NCI-H2196 (cell line): ENCODE measurements at regions not wholly inside any gene's neighbourhood (a gene's known extent, or its start where the extent isn't known, plus 50 kb on each side); places are given as distances from the start of the nearest gene placed in this dataset.
A peak's percentile ranks its signal among the peaks of the same experiment; 100 is the strongest.

Experiments
- DNase-seq: peaks from one replicate; lab custom pipeline; 2025; ENCODE audit not compliant: unreplicated experiment; lab: John Stamatoyannopoulos, UW

DNA sequence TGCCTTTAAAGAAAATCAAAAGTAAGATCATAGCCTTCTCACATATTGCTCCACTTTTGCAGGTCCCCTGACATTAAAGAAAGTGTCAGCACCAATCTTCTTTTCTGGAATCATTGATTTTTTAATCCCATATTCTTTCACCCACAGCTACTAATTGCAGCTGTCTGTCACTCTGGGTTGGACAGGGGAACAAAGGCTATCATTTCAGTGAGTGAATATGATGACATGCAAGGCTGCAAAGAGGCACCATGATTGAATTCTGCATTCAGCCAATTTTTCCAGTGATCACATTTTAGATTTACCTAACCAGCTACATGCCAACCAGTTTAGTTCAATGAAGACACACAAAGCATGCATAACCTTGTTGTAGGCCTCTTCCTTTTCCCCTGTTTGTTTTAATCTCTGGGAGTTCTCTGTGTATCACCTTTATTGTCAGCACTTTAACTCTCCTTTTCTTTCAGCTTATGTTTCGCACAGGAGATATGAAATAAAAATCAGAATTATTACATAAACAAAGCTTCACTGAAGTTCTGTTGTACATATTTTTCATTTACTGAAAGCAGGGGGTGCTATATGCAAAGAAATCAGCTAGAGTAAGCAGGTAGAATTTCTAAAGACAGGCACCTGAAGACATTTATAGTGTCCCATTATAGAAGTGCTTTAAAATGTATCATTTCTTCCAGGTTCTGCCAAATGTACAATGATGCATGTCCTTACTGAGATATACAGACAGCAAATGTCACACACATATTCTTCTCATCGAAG lies 584.8 kb downstream of the PLA2G4A start:
- DNase-seq = peak; percentile 2

DNA sequence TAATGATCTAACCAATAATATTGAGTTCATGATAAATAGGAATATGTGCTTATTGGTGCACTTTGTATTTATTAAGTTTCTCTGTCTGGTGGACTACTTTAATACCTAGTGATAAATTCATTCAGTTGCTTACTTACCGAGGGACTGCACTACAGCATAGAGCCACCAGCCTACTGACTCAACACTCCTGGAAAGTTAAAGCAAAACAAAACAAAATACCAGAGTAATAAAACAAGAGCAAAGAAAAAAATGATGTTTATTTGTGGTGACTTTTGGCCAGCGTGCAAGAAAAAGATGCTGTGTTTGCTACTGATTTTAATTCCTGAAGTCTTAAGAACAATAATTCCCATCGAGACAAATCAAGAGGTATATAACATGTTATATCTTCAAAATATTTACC lies 586.3 kb downstream of the PLA2G4A start:
- no peak for DNase-seq

- no peak for DNase-seq
Measured at GRCh38 chr1:187417520-187417919, 588.8 kb downstream of the PLA2G4A start.

- DNase-seq = no peak
Measured at GRCh38 chr1:187433598-187433997, 604.8 kb downstream of the PLA2G4A start.

- no peak for DNase-seq
Measured at GRCh38 chr1:187442603-187443002, 613.9 kb downstream of the PLA2G4A start.

DNA sequence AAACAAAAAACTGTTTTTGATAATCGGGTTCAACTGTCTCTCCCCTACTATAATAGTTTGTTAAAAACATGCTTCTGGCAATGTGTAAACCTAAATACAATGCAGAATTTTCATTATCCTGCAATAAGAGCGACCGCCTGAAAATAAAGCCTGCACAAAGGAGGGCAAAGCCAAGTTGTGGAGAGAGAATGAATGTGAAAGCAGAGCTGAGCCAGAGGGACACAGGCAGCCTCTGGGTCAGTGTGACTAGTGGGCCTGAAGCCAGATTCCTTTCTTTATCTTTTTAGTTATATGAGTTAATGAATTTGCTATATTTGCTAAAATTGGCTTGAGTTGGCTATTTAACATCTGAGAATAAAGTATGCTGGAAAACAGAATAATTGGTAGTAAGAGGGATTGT lies 615.2 kb downstream of the PLA2G4A start:
- no peak for DNase-seq

DNA sequence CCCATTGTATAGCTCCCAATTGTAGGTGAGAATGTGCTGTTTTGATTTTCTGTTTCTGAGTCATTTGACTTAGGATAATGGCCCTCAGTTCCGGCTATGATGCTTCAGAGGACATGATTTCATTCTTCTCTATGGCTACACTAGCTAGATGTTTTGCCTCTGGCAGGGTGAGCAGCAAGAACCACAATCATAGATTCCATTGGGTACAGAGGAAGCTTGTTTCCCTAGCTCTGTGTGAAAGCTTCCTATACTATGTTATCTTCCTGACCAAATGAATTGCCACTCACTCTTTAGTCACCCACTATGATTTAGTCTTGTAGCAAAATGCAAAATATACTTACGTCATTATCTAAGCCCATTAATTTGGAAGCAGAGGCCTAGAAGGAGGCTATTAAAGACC lies 616.3 kb downstream of the PLA2G4A start:
- DNase-seq = no peak

GRCh38 chr1:187451238-187451637 lies 622.5 kb downstream of the PLA2G4A start:
- no peak for DNase-seq

DNA sequence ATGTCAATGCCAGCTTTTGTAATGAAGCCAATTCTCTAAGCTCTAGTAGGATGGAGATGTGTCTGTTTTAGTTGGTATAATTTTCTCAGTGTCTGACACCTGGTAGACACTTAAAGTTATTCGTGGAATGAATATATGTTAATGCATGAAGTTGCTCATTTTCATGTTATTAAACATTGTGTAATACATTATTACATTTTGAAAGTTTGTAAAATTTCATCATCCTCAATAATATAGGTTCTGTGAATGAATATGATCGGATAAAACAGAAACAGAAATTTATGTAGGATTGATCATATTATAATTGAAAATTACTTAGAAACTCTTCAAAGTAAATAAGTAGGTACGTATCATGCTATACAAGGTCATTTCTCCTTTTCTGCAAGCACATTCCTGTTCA lies 625.3 kb downstream of the PLA2G4A start:
- DNase-seq = no peak

DNA sequence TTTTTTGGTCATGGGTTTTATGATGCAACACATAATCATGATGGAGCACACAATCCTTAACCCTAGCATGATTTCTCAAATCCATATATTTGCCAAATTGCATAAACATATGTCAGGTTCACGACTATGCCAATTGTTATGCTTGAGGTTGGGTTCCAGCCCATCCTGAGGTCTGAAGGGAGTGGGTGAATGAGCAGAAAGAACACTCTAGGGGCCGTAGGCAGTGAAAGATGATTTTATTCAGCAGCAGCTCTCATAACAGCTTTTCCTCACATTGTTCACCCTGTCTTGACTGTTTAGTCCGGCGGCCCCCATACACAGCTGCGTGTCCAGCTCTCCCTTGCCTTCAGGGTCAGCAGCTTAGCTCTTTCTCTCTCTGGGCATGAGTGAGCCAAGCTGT lies 627.7 kb downstream of the PLA2G4A start:
- DNase-seq = no peak

GRCh38 chr1:187460093-187460492 lies 631.3 kb downstream of the PLA2G4A start:
- no peak for DNase-seq

GRCh38 chr1:187464320-187464719 lies 635.6 kb downstream of the PLA2G4A start:
- no peak for DNase-seq

DNA sequence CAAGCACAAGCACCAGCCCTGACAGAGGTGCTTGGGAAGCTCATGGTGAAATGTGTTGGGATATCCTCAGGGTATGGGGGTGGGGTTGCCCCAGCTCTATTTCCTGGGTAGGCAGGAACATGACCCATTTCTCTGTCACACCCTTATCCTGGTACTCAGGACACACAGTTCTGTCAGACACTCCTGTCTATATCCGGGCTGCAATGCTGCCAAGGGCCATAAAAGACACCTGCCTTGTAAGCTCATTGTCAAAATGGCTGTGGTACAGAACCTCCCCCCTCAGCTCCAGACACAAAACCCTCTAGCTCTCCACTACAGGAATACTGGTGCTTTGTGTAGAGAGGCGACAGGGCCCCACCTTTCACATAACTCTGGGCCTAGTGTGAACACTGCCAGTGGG lies 636.7 kb downstream of the PLA2G4A start:
- peak; percentile 29 for DNase-seq

DNA sequence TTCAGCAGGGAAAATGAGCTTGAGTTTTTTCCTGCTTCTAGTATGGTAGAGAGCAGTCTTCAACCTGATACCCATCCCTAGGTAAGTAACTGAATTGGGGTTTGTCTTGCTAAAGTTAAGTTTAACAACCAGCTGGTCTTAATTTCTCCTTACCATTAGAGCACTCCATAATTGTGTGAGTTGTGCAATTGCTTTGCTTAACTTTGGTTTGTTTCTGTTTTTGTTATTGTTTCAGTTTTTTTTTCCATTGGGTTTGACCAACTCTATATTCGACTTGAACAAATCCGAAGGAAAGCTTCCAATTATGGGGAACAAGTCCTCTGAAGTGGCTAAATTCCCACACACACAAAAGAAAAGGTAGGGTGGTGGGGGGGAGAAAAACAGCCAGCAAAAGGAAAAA lies 641.1 kb downstream of the PLA2G4A start:
- DNase-seq = no peak

DNA sequence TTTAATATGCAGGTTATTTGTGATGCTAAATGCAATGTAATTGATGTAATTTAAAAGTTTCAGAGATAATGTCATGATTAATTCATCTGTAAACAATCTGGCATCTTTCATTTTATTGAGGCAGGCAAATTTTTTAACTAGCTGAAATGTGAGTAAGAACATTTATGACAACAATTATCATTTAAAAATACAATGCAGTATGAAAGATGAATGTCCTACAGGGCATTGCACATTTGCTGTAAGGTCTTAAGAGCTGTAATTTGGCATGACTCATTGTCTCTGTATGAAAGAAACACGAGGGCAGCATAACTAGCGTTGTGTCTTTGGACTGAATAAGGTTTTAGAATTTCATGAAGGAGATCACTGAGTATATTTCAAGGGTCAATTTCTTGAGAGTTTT lies 642.8 kb downstream of the PLA2G4A start:
- DNase-seq = no peak

- no peak for DNase-seq
Measured at GRCh38 chr1:187474336-187474735, 645.6 kb downstream of the PLA2G4A start.

- no peak for DNase-seq
Measured at GRCh38 chr1:187476671-187477070, 647.9 kb downstream of the PLA2G4A start.

GRCh38 chr1:187477103-187477502 lies 648.4 kb downstream of the PLA2G4A start:
- DNase-seq = no peak

GRCh38 chr1:187477535-187477934 lies 648.8 kb downstream of the PLA2G4A start:
- DNase-seq = no peak

- DNase-seq = no peak
Measured at GRCh38 chr1:187481581-187482148, 652.9 kb downstream of the PLA2G4A start.

- DNase-seq = no peak
Measured at GRCh38 chr1:187490266-187490665, 661.5 kb downstream of the PLA2G4A start.

- no peak for DNase-seq
Measured at GRCh38 chr1:187491082-187491720, 662.5 kb downstream of the PLA2G4A start.
